HL-60 (cell line): ENCODE measurements at regions not wholly inside any gene's neighbourhood (a gene's known extent, or its start where the extent isn't known, plus 50 kb on each side); places are given as distances from the start of the nearest gene placed in this dataset.

Experiments
- POLR2AphosphoS5 ChIP-seq: IDR thresholded peaks from 2 replicates; pipeline ENCODE4 v1.6.1; 2012; ENCODE audit warnings: low read depth
- SPI1 ChIP-seq: IDR thresholded peaks from 2 replicates; pipeline ENCODE4 v1.6.1; 2012; ENCODE audit warnings: low read depth, mild to moderate bottlenecking, borderline replicate concordance
- TF ChIP-seq, protein P1 (sequence below): IDR thresholded peaks from one replicate; pipeline ENCODE4 v1.5.1; 2011; ENCODE audit warnings: low read length, control low read depth, inconsistent platforms; ENCODE audit not compliant: insufficient read depth

- TF ChIP-seq, protein P1, sequence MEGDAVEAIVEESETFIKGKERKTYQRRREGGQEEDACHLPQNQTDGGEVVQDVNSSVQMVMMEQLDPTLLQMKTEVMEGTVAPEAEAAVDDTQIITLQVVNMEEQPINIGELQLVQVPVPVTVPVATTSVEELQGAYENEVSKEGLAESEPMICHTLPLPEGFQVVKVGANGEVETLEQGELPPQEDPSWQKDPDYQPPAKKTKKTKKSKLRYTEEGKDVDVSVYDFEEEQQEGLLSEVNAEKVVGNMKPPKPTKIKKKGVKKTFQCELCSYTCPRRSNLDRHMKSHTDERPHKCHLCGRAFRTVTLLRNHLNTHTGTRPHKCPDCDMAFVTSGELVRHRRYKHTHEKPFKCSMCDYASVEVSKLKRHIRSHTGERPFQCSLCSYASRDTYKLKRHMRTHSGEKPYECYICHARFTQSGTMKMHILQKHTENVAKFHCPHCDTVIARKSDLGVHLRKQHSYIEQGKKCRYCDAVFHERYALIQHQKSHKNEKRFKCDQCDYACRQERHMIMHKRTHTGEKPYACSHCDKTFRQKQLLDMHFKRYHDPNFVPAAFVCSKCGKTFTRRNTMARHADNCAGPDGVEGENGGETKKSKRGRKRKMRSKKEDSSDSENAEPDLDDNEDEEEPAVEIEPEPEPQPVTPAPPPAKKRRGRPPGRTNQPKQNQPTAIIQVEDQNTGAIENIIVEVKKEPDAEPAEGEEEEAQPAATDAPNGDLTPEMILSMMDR = no peak
- TF ChIP-seq SPI1 (no peak), POLR2AphosphoS5 (no peak)
Measured at GRCh38 chr10:84863675-84864074, 535.3 kb downstream of the CCSER2 start.
